ENCODE measurements at regions not wholly inside any gene's neighbourhood (a gene's known extent, or its start where the extent isn't known, plus 50 kb on each side); places are given as distances from the start of the nearest gene placed in this dataset.

DNA sequence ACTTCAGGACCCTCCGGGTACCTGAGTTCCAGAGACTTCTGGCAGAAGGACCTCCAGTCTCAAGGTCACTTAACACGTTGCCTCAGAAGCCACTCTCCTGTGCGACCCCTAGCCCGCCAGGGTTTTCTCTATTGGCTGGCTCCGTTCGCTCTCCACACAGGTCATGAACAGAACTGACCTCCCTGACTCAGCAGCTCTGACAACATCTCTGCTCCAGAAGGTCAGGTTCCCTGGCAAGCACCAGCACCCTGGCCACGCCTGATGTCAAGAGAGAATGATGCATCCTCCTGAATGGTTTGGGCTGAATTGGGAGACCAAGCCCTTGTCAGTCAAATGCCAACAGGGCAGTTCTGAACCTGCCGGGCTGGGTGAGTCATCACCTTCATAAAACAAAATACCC is 84.3 kb upstream of the TMEM45B start:
- no peak for TF ChIP-seq ZNF232 (CRISPR knock-in tag; IDR thresholded peaks at IDR 0.05)
- no peak for TF ChIP-seq NFRKB (IDR thresholded peaks at IDR 0.05; ENCODE audit: low read depth)
- no peak for TF ChIP-seq SRSF7 (optimal IDR thresholded peaks at IDR 0.05; ENCODE audit: low read depth, low read length)

Measured in K562 (cell line).